Cardiac fibroblast (primary cell): ENCODE measurements at regions not wholly inside any gene's neighbourhood (a gene's known extent, or its start where the extent isn't known, plus 50 kb on each side); places are given as distances from the start of the nearest gene placed in this dataset.
"Not testable (repeated sequence)": the region's sequence is repeated elsewhere in the genome, so short reads cannot be mapped to it uniquely, and the experiment has no call there.

Source experiments
- DNase-seq, 2 donors: peaks; one replicate each; pipeline versions ENCODE4 v3.0.0 to v3.0.0-alpha.2; 2010; ENCODE audit warnings: low read depth in 2 of 2
- H3K4me3 ChIP-seq, 2 donors: replicated peaks in 1 of 2; 1 replicate in 1 of 2; 2 replicates in 1 of 2; pipeline ENCODE4 v1.5.1; 2011; ENCODE audit warnings: low read depth in 2 of 2, low read length in 2 of 2, mild to moderate bottlenecking in 2 of 2, moderate library complexity in 1 of 2
- TF ChIP-seq, protein P1 (sequence below): IDR thresholded peaks from one replicate; pipeline ENCODE4 v1.5.1; 2011; ENCODE audit warnings: low read depth, mild to moderate bottlenecking, low read length, inconsistent platforms

DNA sequence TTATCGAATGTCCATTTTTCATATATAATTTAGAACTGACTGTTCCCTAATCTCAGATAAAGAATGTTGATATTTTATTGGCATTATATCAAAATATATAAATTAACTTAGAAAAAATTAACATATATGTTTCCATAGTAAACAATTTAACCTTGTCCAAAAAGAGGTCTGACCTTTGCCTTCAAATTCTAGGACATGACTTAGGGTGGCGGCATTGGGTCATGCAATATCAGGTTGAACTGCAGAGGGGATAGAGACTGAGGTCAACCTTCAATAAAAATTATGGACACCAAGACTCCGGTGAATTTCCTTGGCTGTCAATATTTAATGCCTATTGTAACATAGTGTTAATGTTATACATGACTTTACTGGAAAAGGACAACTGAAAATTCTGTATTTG lies 199.8 kb downstream of the RPL10L start:
- TF ChIP-seq, protein P1, sequence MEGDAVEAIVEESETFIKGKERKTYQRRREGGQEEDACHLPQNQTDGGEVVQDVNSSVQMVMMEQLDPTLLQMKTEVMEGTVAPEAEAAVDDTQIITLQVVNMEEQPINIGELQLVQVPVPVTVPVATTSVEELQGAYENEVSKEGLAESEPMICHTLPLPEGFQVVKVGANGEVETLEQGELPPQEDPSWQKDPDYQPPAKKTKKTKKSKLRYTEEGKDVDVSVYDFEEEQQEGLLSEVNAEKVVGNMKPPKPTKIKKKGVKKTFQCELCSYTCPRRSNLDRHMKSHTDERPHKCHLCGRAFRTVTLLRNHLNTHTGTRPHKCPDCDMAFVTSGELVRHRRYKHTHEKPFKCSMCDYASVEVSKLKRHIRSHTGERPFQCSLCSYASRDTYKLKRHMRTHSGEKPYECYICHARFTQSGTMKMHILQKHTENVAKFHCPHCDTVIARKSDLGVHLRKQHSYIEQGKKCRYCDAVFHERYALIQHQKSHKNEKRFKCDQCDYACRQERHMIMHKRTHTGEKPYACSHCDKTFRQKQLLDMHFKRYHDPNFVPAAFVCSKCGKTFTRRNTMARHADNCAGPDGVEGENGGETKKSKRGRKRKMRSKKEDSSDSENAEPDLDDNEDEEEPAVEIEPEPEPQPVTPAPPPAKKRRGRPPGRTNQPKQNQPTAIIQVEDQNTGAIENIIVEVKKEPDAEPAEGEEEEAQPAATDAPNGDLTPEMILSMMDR = no peak
- H3K4me3 ChIP-seq = no peak overlapping the region
- DNase-seq = no peak

DNA sequence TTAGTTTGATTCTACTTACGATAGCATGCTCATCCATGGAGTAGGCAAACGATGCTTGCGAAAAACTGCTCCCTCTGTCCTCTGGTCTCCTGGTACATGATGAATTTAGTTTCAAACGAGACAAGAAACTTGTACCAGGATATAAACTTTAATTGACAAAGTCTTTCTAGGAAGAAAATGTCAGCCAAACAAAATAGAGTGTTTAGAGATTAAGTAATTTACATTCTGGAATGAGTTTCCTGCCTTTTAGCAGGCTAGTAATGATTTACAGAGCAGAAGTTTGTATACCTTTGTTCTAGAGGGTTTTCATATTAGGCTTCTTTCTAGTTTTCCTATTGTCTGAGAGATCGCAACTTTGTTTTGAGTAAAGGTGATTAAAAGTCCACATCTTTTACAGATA lies 206.9 kb downstream of the RPL10L start:
- TF ChIP-seq, protein P1 = no peak
- H3K4me3 ChIP-seq = no peak overlapping the region
- no peak for DNase-seq

DNA sequence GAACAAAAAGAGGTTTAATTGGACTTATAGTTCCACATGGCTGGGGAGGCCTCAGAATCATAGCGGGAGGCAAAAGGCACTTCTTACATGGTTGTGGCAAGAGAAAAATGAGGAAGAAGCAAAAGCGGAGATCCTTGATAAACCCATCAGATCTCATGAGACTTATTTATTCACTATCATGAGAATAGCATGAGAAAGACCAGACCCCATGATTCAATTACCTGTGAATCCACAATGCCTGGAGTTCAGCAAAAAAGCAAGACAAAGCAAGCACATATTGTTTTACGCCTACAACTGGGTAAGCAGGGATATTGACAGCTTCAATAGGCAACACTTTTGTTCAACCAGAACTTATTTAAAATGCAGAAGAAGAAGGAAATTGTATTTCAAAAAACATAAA lies 218.2 kb downstream of the RPL10L start:
- DNase-seq = no peak
- no peak overlapping the region for H3K4me3 ChIP-seq
- TF ChIP-seq, protein P1 = no peak

DNA sequence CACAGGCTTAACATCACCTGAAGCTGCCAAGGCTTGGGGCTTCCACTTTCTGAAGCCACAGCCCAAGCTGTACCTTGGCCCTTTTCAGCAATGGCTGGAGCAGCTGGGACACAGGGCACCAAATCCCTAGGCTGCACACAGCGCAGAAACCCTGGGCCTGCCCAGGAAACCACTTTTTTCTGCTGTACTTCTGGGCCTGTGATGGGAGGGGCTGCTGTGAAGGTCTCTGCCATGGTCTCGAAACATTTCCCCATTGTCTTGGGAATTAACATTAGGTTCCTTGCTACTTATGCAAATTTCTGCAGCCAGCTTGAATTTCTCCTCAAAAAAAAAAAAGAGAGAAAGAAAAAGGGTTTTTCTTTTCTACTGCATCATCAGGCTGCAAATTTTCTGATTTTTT lies 219.1 kb downstream of the RPL10L start:
- no peak for DNase-seq
- H3K4me3 ChIP-seq = no peak overlapping the region
- TF ChIP-seq, protein P1 = no peak

DNA sequence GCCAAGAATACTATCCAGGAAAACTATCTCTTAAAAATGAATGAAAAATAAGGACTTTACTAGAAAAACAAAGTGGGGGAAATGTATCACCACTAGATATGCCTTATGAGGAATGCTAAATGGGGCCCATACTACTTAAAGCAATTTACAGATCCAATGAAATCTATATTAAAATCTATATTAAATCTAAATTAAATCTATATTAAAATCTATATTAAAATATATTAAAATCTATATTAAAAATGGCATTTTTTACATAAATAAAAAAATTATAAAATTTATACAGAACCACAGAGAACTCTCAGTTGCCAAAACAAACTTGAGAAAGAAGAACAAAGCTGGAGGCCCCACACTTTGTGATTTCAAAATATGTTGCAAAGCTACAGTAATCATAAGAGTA lies 234.5 kb downstream of the RPL10L start:
- TF ChIP-seq, protein P1 = no peak
- no peak for DNase-seq
- H3K4me3 ChIP-seq = no peak overlapping the region

DNA sequence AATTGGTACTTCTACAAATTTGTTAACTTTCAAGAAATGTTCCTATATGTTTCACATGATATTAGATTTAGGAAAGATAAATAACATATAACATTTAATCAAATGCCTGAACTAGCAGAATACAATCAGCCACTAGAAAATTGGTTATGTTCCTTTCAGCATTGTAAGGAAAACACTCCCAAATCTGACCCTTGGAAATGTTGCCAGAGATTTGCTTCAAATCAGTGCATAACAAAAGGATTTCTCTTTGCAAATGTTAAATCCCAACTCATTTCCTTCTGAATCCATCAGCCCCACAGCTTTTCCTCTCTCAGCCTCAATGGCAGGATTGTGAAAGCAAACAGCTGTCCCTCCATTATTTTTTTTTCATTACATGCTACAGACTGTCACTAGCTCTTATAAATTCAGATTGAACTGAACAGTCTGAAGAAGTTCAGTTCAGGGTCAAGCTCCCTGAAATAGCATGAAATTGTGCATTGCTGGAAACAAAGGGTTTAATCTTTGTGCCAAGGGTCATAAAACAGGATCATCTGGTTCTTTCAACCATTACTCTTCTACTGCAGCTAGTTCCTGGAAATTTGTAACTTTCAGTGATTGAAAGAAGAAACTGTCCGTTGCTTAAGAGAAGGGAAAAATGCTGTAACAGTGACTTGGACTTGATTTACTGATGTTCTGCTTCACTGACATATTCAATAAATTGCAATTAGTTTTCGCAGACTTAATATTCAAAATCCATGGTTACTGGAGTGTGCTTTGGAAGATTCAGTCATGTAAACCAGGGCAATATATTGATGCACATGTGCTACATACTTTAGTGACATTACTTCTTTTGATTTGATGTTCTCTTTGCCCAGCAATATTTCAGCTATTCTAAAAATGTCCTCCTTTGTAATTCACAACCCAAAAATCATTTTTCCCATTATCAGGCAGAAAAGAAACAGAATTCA lies 246.4 kb downstream of the RPL10L start:
- DNase-seq = no peak
- no peak overlapping the region for H3K4me3 ChIP-seq

DNA sequence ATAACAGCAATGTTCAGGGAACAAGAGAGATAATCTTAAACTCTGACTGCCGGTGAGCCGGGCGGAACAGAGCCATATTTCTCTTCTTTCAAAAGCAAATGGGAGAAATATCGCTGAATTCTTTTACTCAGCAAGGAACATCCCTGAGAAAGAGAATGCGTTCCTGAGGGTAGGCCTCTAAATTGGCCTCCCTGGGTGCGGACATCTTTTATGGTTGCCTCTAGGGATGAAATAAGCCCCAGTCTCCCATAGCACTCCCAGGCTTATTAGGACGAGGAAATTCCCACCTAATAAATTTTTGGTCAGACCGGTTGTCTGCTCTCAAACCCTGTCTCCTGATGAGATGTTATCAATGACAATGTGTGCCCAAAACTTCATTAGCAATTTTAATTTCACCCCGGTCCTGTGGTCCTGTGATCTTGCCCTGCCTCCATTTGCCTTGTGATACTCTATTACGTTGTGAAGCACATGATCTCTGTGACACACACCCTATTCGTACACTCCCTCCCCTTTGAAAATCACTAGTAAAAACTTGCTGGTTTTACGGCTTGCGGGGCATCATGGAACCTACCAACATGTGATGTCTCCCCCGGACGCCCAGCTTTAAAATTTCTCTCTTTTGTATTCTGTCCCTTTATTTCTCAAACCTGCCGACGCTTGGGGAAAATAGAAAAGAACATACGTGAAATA lies 249.4 kb downstream of the RPL10L start:
- not testable (repeated sequence) for DNase-seq, H3K4me3 ChIP-seq

More for the DNA sequence above, 246.4 kb downstream of the RPL10L start:
- TF ChIP-seq, protein P1 = no peak
